ENCODE measurements at regions not wholly inside any gene's neighbourhood (a gene's known extent, or its start where the extent isn't known, plus 50 kb on each side); places are given as distances from the start of the nearest gene placed in this dataset.
"Not testable (repeated sequence)": the region's sequence is repeated elsewhere in the genome, so short reads cannot be mapped to it uniquely, and the experiment has no call there.

DNA sequence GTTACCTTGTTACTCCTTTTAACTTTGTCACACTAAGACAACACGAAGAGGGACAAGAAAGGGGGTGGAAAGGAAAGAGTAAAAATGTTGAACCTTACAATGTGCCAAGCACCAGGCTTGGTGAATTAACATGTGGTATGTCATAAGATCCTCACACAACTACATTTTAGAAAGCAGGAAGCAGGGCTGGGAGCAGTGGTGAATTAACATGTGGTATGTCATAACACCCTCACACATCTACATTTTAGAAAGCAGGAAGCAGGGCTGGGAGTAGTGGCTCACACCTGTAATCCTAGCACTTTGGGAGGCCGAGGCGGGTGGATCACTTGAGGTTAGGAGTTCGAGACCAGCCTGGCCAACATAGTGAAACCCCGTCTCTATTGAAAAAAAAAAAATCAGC, 159.3 kb upstream of the CHAC2 start:
- WGBS (ENCODE audit: missing lambda C conversion rate): 47% methylated on average over 5 of the region's 5 CpGs
- H3K4me1 ChIP-seq: no peaks in the 10 kb centered on the region
- TF ChIP-seq USF2 (IDR thresholded peaks at IDR 0.05) (no peak), EHMT2 (IDR thresholded peaks at IDR 0.05; ENCODE audit: low read depth) (no peak)
- H3K27ac ChIP-seq: no peak overlapping the region
- H3K9me3 ChIP-seq: no peaks in the 10 kb centered on the region
- DNase-seq (ENCODE audit: low read depth in 1 of 2, low spot score in 1 of 2): no peak
- no peak overlapping the region for H3K4me3 ChIP-seq
- H3K4me2 ChIP-seq: no peak overlapping the region
- CTCF ChIA-PET: no interaction called here
- ATAC-seq: no peak
- FAIRE-seq: no peak
- POLR2A ChIA-PET: no interaction called here

- no peak for FAIRE-seq
- H3K27ac ChIP-seq: no peak overlapping the region
- ChIA-PET POLR2A (no interaction called here), CTCF (no interaction called here)
- no peak for ATAC-seq
- no peak overlapping the region for H3K4me2 ChIP-seq
- H3K4me1 ChIP-seq: no peaks in the 10 kb centered on the region
- H3K4me3 ChIP-seq: no peak overlapping the region
- WGBS (ENCODE audit: missing lambda C conversion rate): 73% methylated on average over 3 of the region's 3 CpGs
- TF ChIP-seq ZNF302 (CRISPR knock-in tag; IDR thresholded peaks at IDR 0.05) (no peak), NFE2L2 (conservative IDR thresholded peaks at IDR 0.05; ENCODE audit: low read length) (no peak), TP53 (CRISPR knock-in tag; IDR thresholded peaks at IDR 0.05) (no peak)
- TF ChIP-seq, protein P1, sequence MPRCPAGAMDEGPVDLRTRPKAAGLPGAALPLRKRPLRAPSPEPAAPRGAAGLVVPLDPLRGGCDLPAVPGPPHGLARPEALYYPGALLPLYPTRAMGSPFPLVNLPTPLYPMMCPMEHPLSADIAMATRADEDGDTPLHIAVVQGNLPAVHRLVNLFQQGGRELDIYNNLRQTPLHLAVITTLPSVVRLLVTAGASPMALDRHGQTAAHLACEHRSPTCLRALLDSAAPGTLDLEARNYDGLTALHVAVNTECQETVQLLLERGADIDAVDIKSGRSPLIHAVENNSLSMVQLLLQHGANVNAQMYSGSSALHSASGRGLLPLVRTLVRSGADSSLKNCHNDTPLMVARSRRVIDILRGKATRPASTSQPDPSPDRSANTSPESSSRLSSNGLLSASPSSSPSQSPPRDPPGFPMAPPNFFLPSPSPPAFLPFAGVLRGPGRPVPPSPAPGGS (IDR thresholded peaks at IDR 0.05): no peak
- no peak for DNase-seq (ENCODE audit: low read depth in 1 of 2, low spot score in 1 of 2)
- no peaks in the 10 kb centered on the region for H3K9me3 ChIP-seq
Measured at GRCh38 chr2:53600815-53601214, 166.8 kb upstream of the CHAC2 start.

DNA sequence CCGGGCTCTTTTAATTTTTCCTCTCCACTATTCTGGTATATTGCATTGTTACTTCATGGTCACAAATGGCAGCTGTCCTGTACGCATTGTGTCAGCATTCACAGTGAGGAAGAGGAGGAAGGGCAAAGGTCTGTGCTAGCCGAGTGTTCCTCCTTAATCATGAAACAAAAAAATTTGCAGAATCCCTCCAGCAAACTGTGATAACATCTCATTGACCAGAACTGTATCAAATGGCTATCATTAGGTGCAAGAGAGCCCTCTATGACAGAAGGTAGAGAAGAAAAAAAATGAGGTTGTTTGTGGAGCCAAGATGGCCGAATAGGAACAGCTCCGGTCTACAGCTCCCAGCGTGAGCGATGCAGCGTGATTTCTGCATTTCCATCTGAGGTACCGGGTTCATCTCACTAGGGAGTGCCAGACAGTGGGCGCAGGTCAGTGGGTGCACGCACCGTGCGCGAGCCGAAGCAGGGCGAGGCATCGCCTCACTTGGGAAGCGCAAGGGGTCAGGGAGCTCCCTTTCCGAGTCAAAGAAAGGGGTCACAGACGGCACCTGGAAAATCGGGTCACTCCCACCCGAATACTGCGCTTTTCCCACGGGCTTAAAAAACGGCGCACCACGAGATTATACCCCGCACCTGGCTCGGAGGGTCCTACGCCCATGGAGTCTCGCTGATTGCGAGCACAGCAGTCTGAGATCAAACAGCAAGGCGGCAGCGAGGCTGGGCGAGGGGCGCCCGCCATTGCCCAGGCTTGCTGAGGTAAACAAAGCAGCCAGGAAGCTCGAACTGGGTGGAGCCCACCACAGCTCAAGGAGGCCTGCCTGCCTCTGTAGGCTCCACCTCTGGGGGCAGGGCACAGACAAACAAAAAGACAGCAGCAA, 180.6 kb upstream of the CHAC2 start:
- H3K27ac ChIP-seq; H3K4me1 ChIP-seq; DNase-seq (ENCODE audit: low read depth in 1 of 2, low spot score in 1 of 2); CTCF ChIA-PET; ATAC-seq; H3K9me3 ChIP-seq; H3K4me3 ChIP-seq; FAIRE-seq; H3K4me2 ChIP-seq; POLR2A ChIA-PET: not testable (repeated sequence)
- 70% methylated on average over 37 of the region's 38 CpGs for WGBS (ENCODE audit: missing lambda C conversion rate)

DNA sequence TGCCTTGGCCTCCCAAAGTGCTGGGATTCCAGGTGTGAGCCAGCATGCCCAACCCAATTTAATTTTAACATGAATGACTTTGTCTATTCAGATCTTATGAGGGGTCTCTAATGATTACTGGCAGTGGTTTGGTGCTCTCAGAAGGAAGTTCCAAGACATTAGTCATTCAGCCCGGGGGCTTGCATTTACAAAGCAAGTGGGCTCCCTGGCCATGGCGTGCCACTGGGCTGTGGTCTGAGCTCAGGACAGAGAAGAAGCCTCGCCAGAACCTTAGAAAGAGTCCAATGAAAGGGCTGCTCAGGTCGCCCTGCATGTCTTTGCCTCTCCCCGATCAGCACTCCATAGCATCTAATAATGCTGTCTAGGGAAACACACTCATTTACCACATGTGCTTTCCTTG, 182.6 kb upstream of the CHAC2 start:
- WGBS (ENCODE audit: missing lambda C conversion rate): 39% methylated on average over 5 of the region's 5 CpGs
- POLR2A ChIA-PET: no interaction called here

GRCh38 chr2:53583583-53583982, 184.0 kb upstream of the CHAC2 start:
- ATAC-seq (no peak), FAIRE-seq (no peak), DNase-seq (ENCODE audit: low read depth in 1 of 2, low spot score in 1 of 2) (no peak)
- TF ChIP-seq POLR2A (IDR thresholded peaks at IDR 0.05; ENCODE audit: low read length) (no peak), KDM1A (IDR thresholded peaks at IDR 0.05; ENCODE audit: low read depth) (no peak), MAZ (IDR thresholded peaks at IDR 0.05; ENCODE audit: borderline replicate concordance, low read depth, low read length) (no peak), BHLHE40 (IDR thresholded peaks at IDR 0.05; ENCODE audit: low read depth, low read length) (no peak), RNF2 (IDR thresholded peaks at IDR 0.05; ENCODE audit: borderline replicate concordance, low read depth) (no peak), ELK1 (IDR thresholded peaks at IDR 0.05; ENCODE audit: low read depth, low read length) (no peak), ZFP36 (IDR thresholded peaks at IDR 0.05; ENCODE audit: borderline replicate concordance, partially characterized antibody) (no peak), HOXB5 (CRISPR knock-in tag; IDR thresholded peaks at IDR 0.05) (no peak), CHD2 (IDR thresholded peaks at IDR 0.05; ENCODE audit: low read length, partially characterized antibody) (no peak), MYC (IDR thresholded peaks at IDR 0.05; ENCODE audit: borderline replicate concordance, low read length) (no peak)
- TF ChIP-seq, protein P2, sequence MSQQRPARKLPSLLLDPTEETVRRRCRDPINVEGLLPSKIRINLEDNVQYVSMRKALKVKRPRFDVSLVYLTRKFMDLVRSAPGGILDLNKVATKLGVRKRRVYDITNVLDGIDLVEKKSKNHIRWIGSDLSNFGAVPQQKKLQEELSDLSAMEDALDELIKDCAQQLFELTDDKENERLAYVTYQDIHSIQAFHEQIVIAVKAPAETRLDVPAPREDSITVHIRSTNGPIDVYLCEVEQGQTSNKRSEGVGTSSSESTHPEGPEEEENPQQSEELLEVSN (IDR thresholded peaks at IDR 0.05; ENCODE audit: borderline replicate concordance, low read depth): no peak
- ChIA-PET POLR2A (interaction anchor here (0.6 kb wide), 1 partner anchor 47 kb away, joined by 3 read pairs; no protein-coding TSS in a partner anchor), CTCF (interaction anchor here (1.1 kb wide), 1 partner anchor 157 kb away, joined by 3 read pairs; no protein-coding TSS in a partner anchor)
- Histone ChIP-seq H3K4me3 (no peak overlapping the region), H3K4me2 (no peak overlapping the region), H3K4me1 (no peaks in the 10 kb centered on the region), H3K27ac (no peak overlapping the region), H3K9me3 (no peaks in the 10 kb centered on the region)
- 16% methylated on average over 3 of the region's 3 CpGs for WGBS (ENCODE audit: missing lambda C conversion rate)

More for the DNA sequence above, 182.6 kb upstream of the CHAC2 start:
- TF ChIP-seq MYC (IDR thresholded peaks at IDR 0.05; ENCODE audit: borderline replicate concordance, low read length) (no peak), RAD21 (conservative IDR thresholded peaks at IDR 0.05 in 1 of 2, IDR thresholded peaks at IDR 0.05 in 1 of 2) (no peak), ZNF302 (CRISPR knock-in tag; IDR thresholded peaks at IDR 0.05) (no peak)
- Histone ChIP-seq H3K27ac (no peak overlapping the region), H3K9me3 (no peaks in the 10 kb centered on the region), H3K4me3 (no peak overlapping the region), H3K4me2 (no peak overlapping the region), H3K4me1 (no peaks in the 10 kb centered on the region)
- no peak for DNase-seq (ENCODE audit: low read depth in 1 of 2, low spot score in 1 of 2)
- CTCF ChIA-PET: no interaction called here
- ATAC-seq: no peak
- no peak for FAIRE-seq

Measured in A549 (cell line).